GM18907 (cell line): ENCODE measurements at regions not wholly inside any gene's neighbourhood (a gene's known extent, or its start where the extent isn't known, plus 50 kb on each side); places are given as distances from the start of the nearest gene placed in this dataset.

ENCODE experiments used
- ATAC-seq: cut with Tn5 transposase; IDR thresholded peaks from one replicate; pipeline ENCODE4 v1.9.1; 2021; ENCODE audit warnings: mild to moderate bottlenecking, moderate library complexity; ENCODE audit not compliant: unreplicated experiment

- ATAC-seq, result no peak
These were observed 361.1 kb upstream of the CDIN1 start for GRCh38 chr15:36218322-36218721.

DNA sequence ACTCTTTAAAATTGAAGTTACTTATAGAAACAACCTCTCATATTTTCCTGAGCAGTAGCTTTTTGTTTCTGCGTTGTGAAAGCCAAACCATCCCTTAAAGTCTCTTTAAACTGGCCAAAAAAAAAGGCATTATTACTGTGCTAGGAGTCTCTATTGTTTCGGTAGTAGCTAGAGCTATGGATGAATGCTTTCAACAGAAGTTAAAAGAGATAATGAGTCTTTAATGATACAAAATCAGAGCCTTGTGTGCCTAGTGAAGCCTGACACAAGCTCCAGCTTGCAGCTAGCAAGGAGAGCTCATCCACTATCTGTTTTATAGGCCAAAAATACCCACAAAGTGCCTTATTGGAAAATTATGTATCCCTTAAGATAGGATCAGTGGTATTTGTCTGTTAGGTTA lies 360.4 kb upstream of the CDIN1 start:
- no peak for ATAC-seq

DNA sequence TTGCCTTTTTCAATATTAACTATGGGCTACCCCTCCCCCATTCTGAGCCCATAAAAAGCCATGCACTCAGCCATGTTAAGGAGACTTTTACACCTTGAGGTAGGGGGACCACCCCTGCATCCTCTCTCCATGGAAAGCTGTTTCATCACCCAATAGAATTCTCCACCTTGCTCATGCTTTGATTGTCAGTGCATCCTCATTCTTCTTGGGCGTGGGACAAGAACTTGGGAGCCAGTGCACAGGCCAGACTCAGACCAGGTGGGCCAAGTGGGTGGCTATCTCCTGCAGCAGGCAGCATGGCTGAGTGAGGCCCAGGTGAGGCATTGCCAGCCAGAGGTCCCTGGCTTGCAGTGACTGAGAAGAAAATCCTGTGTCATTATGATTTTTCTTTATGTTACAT lies 357.4 kb upstream of the CDIN1 start:
- ATAC-seq, result no peak

DNA sequence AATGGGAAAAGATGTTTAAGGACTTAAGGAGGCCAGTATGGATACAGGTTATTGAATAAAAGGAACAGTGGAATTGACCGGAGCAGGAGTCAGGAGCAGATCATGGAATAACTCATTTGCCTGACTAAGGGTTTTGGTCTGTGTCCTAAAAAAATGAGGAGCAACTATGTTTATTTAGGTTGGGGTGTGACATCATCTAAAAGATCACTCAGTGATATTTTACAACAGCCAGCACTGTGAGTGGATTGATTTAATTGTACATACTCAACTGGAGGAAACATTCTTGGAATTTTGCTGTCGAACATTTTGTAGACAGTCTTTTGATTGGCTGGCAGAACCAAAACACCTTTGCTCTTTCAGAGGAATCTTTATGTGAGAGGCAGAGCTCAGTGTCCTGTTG lies 348.6 kb upstream of the CDIN1 start:
- no peak for ATAC-seq

DNA sequence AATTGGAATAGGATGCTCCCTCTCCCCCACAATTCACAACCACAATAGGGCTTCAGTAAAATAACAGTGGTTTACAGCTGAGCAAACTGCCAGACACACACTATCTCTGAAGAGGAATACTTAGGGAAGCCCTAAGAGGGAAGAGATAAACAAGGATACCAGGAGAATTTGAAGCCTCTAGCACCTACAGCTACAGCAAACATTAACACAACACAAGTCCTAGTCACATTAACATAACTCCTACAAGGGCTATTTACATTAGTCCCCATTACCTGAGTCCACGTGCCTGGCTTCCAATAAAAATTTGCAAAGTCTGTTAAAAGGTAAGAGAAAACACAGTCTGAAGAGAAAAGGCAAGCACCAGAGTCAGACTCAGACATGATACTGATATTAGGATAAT lies 346.9 kb upstream of the CDIN1 start:
- ATAC-seq, result no peak

GRCh38 chr15:36234743-36235142 lies 344.7 kb upstream of the CDIN1 start:
- ATAC-seq, result no peak

- no peak for ATAC-seq
These were observed 344.3 kb upstream of the CDIN1 start for GRCh38 chr15:36235173-36235572.

GRCh38 chr15:36239509-36239908 lies 339.9 kb upstream of the CDIN1 start:
- ATAC-seq, result no peak

DNA sequence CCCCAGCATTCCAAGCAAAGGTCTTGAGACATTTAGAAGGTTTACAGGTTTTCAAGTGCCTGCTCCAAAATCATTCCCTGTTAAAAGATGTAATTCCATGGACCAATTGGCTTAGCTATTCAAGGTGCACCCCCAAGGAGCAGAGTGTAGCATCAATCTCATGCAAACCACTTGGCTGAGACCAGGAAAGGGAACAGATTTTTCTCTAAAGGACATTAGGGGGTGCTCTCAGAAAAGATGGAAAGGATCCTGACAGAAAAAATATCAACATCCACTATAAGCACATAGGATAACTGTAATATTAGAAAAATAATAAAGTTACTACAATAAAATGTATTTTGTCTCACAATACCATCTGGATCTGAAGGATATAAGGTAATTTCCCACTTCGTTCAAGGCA lies 328.0 kb upstream of the CDIN1 start:
- no peak for ATAC-seq

- ATAC-seq, result no peak
These were observed 327.2 kb upstream of the CDIN1 start for GRCh38 chr15:36252146-36252711.

DNA sequence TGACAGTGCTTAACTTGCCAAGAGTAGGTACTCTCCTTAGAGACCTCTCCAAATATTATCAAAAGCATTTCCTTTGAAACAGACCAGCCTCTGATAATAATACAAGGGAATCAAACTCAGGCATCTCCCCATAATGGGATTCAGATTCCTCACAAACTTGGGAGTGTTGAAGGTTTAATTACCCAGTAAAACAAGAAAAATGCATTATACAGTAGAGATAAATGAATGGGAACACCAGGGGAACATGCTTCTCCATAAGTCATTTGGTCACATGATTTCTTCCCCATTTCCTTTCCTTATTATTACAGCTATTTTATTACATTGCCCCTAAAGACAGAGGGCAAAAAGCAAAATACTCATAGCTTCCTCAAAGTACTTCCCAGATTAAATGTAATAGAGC lies 325.0 kb upstream of the CDIN1 start:
- no peak for ATAC-seq

GRCh38 chr15:36256404-36256807 lies 323.0 kb upstream of the CDIN1 start:
- ATAC-seq, result no peak

GRCh38 chr15:36263666-36264065 lies 315.8 kb upstream of the CDIN1 start:
- ATAC-seq, result no peak

DNA sequence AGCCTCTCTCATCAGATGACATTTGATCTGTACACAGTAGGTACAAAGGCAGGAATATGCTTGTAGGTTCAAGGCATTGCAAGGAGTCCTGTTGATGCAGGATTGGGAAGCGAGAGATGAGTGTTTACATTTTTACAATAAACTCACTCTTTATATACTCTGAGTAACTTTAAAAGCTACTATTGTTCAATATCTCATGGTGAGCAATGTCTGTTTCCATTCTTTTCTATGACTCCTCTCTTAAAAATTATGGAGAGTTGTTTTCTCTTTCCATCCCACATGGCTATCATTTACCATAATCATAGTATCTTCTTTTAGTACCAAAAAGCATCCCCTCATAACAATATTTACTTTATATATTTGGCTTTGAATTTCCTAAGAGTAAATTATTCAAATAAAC lies 314.0 kb upstream of the CDIN1 start:
- ATAC-seq, result no peak

GRCh38 chr15:36271048-36271447 lies 308.4 kb upstream of the CDIN1 start:
- no peak for ATAC-seq

DNA sequence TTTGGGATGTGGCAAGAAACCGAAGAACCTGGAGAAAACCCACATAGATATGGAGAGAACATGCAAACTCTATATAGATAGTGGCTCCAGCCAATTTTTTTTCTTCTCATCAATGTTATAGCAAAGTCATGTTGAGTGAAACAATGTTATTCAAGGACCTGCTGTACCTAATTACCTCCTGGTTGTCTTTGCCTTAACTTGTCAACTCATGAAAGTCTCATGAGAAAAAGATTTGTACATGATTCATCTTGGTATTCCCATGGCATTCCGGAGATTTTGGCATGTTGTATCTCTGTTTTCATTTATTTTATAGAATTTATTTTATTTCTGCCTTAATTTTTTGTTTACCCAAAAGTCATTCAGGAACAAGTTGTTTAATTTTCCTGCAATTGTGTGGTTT lies 303.8 kb upstream of the CDIN1 start:
- ATAC-seq, result no peak

- no peak for ATAC-seq
These were observed 301.2 kb upstream of the CDIN1 start for GRCh38 chr15:36278219-36278618.

- no peak for ATAC-seq
These were observed 296.6 kb upstream of the CDIN1 start for GRCh38 chr15:36282821-36283220.

GRCh38 chr15:36284911-36285310 lies 294.5 kb upstream of the CDIN1 start:
- ATAC-seq, result no peak

DNA sequence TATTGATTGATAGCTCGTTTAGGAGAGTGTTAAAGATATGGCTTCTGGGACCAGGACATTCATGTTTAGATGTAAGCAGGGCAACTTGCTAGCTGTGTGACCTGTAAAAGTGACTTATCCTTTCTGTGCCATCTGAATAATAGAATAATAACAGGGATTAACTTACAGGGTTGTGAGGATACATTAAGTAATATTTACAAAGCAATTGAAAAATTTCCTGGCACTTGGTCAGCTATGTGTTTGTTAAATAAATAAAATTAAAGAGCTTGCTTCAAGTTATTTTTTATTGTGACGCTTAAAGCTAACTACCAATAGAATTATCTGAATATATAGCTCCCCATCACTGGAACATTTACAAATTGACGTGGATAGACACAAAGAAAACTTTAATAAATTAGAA lies 287.9 kb upstream of the CDIN1 start:
- ATAC-seq, result no peak

- ATAC-seq, result no peak
These were observed 285.1 kb upstream of the CDIN1 start for GRCh38 chr15:36294359-36294758.

GRCh38 chr15:36301947-36302346 lies 277.5 kb upstream of the CDIN1 start:
- no peak for ATAC-seq

DNA sequence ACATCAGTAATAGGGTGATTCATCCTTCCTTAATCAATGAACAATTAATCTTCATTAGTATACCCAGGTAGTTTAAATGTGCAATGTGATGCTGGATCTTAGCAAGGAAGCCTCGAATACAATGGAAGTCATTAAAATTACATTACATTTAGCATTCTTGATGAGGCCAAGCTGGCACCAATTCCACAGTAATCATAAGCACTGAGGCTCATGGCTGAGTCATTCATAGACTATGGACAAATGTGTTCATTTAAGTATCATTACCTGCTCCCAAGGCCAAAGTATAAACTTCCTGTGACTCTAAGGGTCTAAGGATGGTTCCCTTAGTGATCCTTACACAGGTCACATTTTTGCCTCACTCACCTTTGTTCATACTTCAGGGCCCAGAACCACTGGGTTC lies 266.4 kb upstream of the CDIN1 start:
- no peak for ATAC-seq
